ENCODE measurements at regions not wholly inside any gene's neighbourhood (a gene's known extent, or its start where the extent isn't known, plus 50 kb on each side); places are given as distances from the start of the nearest gene placed in this dataset.

DNA sequence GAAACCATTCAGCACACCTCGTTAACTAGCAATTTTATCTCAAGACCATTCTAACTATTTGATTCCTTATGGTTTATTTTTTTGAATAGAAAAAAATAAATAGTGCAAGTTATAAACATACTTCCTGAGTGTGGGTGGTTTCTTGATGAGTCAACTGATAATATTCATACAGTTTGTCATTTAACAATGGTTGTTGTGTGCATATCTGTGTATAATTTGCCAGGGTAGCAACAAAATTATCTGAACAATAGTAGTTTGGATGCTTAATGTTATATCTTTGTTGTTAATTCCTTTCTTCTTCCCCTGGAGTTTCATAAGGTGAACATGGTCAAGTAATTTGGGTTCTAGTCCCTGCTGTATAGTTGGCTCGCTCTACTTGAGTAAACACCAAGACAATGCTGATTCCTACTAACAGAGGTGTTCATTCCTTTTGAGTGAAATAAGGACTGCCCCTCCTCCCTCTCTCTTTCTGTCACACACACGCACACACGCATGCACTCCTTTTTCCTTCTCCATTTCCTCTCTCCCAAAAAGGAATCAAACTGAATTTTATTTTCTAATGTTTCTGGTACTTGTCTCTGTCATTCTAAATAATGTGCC, 938.1 kb upstream of the EPHA7 start:
- TF ChIP-seq ZNF274 (IDR thresholded peaks at IDR 0.05; ENCODE audit: low read depth, low read length) (no peak), YY1 (IDR thresholded peaks at IDR 0.05; ENCODE audit: insufficient read depth, insufficient read length) (no peak), SUZ12 (IDR thresholded peaks at IDR 0.05; ENCODE audit: extremely low read depth, insufficient read depth, insufficient read length) (no peak)
- H3K36me3 ChIP-seq (ENCODE audit: insufficient read depth, insufficient read length, low read length) = no peaks in the 10 kb centered on the region
- no peak overlapping the region for H3K4me3 ChIP-seq (ENCODE audit: insufficient read length, low read depth)
- DNase-seq (ENCODE audit: low read depth, low spot score) = no peak
- no peak overlapping the region for H3K9ac ChIP-seq (ENCODE audit: insufficient read length, low read depth)
- no peaks in the 10 kb centered on the region for H3K4me1 ChIP-seq (ENCODE audit: insufficient read depth, insufficient read length)
- no peaks in the 10 kb centered on the region for H3K9me3 ChIP-seq (ENCODE audit: insufficient read depth, low read length)
- no peaks in the 10 kb centered on the region for H3K27me3 ChIP-seq (ENCODE audit: insufficient read depth, insufficient read length)

DNA sequence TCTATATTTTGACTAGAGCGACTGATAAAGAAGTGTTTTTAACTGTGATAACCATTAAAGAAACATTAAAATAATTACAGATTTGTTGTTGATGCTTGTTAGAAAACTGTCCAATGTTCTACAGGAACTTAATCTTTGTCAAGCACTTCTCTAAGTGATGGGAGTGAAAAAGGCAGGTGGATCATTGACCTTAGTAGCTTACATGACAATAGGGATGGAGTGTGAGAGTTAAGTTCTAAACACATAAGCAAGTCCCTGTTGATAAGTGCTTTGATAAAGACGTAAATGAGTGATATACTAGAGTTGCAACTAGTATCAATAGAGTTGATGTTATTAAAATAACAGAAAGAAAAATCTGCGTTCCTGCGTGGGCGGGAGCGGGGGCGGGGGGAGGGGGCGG, 931.5 kb upstream of the EPHA7 start:
- Histone ChIP-seq H3K4me1 (ENCODE audit: insufficient read depth, insufficient read length) (no peaks in the 10 kb centered on the region), H3K27me3 (ENCODE audit: insufficient read depth, insufficient read length) (no peaks in the 10 kb centered on the region), H3K9ac (ENCODE audit: insufficient read length, low read depth) (no peak overlapping the region), H3K4me3 (ENCODE audit: insufficient read length, low read depth) (no peak overlapping the region), H3K36me3 (ENCODE audit: insufficient read depth, insufficient read length, low read length) (no peaks in the 10 kb centered on the region), H3K9me3 (ENCODE audit: insufficient read depth, low read length) (no peaks in the 10 kb centered on the region)
- no peak for DNase-seq (ENCODE audit: low read depth, low spot score)
- TF ChIP-seq ZNF274 (IDR thresholded peaks at IDR 0.05; ENCODE audit: low read depth, low read length) (no peak), YY1 (IDR thresholded peaks at IDR 0.05; ENCODE audit: insufficient read depth, insufficient read length) (no peak), SUZ12 (IDR thresholded peaks at IDR 0.05; ENCODE audit: extremely low read depth, insufficient read depth, insufficient read length) (no peak)

DNA sequence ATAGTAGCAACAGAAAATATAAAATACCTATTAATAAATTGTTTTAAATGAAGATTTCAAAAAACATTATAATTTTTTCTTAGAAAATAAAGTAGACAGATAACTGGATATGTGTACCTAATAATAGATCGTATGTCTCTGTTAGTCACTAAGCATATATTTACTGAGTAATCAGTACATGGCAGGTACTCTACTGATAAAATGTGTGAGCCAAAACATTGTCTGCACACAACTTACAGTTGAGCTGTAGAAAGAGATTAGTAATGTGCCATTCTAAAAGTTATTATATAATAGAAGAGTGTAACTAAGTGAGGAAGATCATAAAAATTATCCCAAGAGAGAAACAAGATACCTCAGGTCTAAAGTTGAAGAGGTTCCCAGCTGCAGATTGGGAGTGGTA, 929.9 kb upstream of the EPHA7 start:
- H3K9me3 ChIP-seq (ENCODE audit: insufficient read depth, low read length) = no peaks in the 10 kb centered on the region
- H3K36me3 ChIP-seq (ENCODE audit: insufficient read depth, insufficient read length, low read length) = no peaks in the 10 kb centered on the region
- H3K4me3 ChIP-seq (ENCODE audit: insufficient read length, low read depth) = no peak overlapping the region
- H3K4me1 ChIP-seq (ENCODE audit: insufficient read depth, insufficient read length) = no peaks in the 10 kb centered on the region
- DNase-seq (ENCODE audit: low read depth, low spot score) = no peak
- H3K9ac ChIP-seq (ENCODE audit: insufficient read length, low read depth) = no peak overlapping the region
- no peaks in the 10 kb centered on the region for H3K27me3 ChIP-seq (ENCODE audit: insufficient read depth, insufficient read length)
- TF ChIP-seq ZNF274 (IDR thresholded peaks at IDR 0.05; ENCODE audit: low read depth, low read length) (no peak), SUZ12 (IDR thresholded peaks at IDR 0.05; ENCODE audit: extremely low read depth, insufficient read depth, insufficient read length) (no peak), YY1 (IDR thresholded peaks at IDR 0.05; ENCODE audit: insufficient read depth, insufficient read length) (no peak)

DNA sequence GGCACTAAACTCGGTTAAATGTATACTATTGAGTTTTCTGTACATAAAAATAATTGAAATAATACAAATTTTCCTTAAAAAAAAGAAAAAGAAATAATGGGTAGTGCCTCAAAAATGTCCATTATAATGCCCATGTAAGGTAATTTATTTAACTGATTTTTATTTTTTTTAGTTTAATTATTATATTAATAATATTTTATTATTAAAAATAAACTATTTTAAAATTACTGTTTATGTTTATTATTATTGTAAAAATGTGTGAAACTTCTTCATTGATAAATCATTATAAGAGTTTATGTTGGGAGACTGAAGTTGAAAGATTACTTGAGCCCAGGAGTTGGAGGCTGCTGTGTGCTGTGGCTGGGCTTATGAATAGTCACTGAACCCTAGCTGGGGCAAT, 925.5 kb upstream of the EPHA7 start:
- H3K4me3 ChIP-seq (ENCODE audit: insufficient read length, low read depth) = no peak overlapping the region
- TF ChIP-seq SUZ12 (IDR thresholded peaks at IDR 0.05; ENCODE audit: extremely low read depth, insufficient read depth, insufficient read length) (no peak), YY1 (IDR thresholded peaks at IDR 0.05; ENCODE audit: insufficient read depth, insufficient read length) (no peak), ZNF274 (IDR thresholded peaks at IDR 0.05; ENCODE audit: low read depth, low read length) (no peak)

DNA sequence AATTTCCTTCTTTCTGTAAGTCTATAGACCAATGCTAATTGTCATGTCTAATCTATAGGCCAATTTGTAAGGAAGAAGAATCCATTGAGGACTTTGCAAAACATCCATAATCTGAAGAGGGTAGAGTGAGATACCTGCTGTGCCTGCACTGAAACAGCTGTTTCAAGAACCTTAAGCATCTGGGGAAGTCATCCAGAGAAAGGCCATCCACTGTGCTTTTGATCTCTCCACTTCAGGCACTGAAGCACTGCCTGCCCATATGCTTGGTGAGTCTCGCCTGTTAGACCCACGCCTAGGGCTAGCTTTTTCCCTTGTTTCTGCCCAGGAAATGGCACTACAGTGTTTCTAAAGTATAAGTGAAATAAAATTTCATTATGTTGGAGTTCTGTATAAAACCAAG, 921.8 kb upstream of the EPHA7 start:
- Histone ChIP-seq H3K4me1 (ENCODE audit: insufficient read depth, insufficient read length) (no peaks in the 10 kb centered on the region), H3K36me3 (ENCODE audit: insufficient read depth, insufficient read length, low read length) (no peaks in the 10 kb centered on the region), H3K9me3 (ENCODE audit: insufficient read depth, low read length) (no peaks in the 10 kb centered on the region), H3K4me3 (ENCODE audit: insufficient read length, low read depth) (no peak overlapping the region), H3K27me3 (ENCODE audit: insufficient read depth, insufficient read length) (no peaks in the 10 kb centered on the region), H3K9ac (ENCODE audit: insufficient read length, low read depth) (no peak overlapping the region)
- no peak for DNase-seq (ENCODE audit: low read depth, low spot score)
- TF ChIP-seq YY1 (IDR thresholded peaks at IDR 0.05; ENCODE audit: insufficient read depth, insufficient read length) = no peak
- TF ChIP-seq ZNF274 (IDR thresholded peaks at IDR 0.05; ENCODE audit: low read depth, low read length) = no peak
- no peak for TF ChIP-seq SUZ12 (IDR thresholded peaks at IDR 0.05; ENCODE audit: extremely low read depth, insufficient read depth, insufficient read length)

More for the DNA sequence above, 925.5 kb upstream of the EPHA7 start:
- H3K27me3 ChIP-seq (ENCODE audit: insufficient read depth, insufficient read length) = no peaks in the 10 kb centered on the region
- no peak for DNase-seq (ENCODE audit: low read depth, low spot score)
- no peak overlapping the region for H3K9ac ChIP-seq (ENCODE audit: insufficient read length, low read depth)
- no peaks in the 10 kb centered on the region for H3K9me3 ChIP-seq (ENCODE audit: insufficient read depth, low read length)
- H3K4me1 ChIP-seq (ENCODE audit: insufficient read depth, insufficient read length) = no peaks in the 10 kb centered on the region
- no peaks in the 10 kb centered on the region for H3K36me3 ChIP-seq (ENCODE audit: insufficient read depth, insufficient read length, low read length)

DNA sequence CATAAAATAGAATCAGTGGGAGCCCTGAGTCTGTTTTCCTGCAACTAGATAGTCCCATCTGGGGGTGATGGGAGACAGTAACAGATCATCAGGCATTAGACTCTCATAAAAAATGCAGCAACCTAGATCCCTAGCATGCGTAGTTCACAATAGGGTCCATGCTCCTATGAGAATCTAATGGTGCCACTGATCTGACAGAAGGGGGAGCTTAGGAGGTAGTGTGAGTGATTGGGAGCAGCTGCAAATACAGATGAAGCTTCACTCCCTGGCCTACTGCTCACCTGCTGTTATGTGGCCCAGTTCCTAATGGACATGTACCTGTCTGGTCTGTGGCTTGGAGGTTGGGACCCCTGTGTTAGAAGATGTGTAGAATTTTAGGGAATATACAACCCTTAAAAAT, 904.5 kb upstream of the EPHA7 start:
- no peaks in the 10 kb centered on the region for H3K27me3 ChIP-seq (ENCODE audit: insufficient read depth, insufficient read length)
- peak; percentile 6 for DNase-seq (ENCODE audit: low read depth, low spot score)
- TF ChIP-seq SUZ12 (IDR thresholded peaks at IDR 0.05; ENCODE audit: extremely low read depth, insufficient read depth, insufficient read length) = no peak
- no peak for TF ChIP-seq ZNF274 (IDR thresholded peaks at IDR 0.05; ENCODE audit: low read depth, low read length)
- TF ChIP-seq YY1 (IDR thresholded peaks at IDR 0.05; ENCODE audit: insufficient read depth, insufficient read length) = no peak
- no peaks in the 10 kb centered on the region for H3K4me1 ChIP-seq (ENCODE audit: insufficient read depth, insufficient read length)
- no peaks in the 10 kb centered on the region for H3K36me3 ChIP-seq (ENCODE audit: insufficient read depth, insufficient read length, low read length)
- no peak overlapping the region for H3K9ac ChIP-seq (ENCODE audit: insufficient read length, low read depth)
- H3K4me3 ChIP-seq (ENCODE audit: insufficient read length, low read depth) = no peak overlapping the region
- H3K9me3 ChIP-seq (ENCODE audit: insufficient read depth, low read length) = no peaks in the 10 kb centered on the region

DNA sequence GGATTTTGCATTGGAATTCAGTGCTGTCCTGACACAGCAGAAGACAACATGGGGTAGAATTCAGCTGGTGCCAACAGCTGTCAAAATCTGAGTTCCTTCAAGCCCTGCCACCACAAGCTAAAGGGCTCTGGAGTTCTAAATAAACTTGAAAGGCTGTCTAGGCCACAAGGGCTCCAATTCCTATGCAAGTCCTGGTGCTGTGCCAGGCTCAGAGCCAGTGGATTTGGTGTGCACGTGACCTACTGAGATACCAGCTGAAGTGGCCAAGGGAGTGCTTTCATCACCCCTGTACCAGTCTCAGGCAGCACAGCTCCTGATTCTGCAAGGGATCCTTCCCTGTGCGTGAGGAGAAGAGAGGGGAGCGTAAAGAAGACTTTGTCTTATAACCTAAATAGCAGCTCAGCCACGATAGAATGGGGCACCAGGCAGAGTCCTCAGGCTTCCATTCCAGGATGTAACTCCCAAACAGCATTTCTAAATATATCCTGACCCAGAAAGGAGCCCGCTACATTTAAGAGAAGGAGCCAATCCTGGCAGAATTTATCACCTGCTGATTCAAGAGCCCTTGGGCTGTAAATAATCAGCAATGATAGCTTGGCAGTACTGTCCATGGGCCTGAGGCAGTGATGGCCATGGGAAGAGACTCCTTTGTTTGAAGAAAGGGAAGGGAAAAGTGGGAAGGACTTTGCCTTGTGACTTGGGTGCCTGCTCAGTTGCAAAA, 881.2 kb upstream of the EPHA7 start:
- Histone ChIP-seq H3K4me1 (ENCODE audit: insufficient read depth, insufficient read length) (no peaks in the 10 kb centered on the region), H3K27me3 (ENCODE audit: insufficient read depth, insufficient read length) (no peaks in the 10 kb centered on the region), H3K4me3 (ENCODE audit: insufficient read length, low read depth) (no peak overlapping the region), H3K36me3 (ENCODE audit: insufficient read depth, insufficient read length, low read length) (no peaks in the 10 kb centered on the region), H3K9me3 (ENCODE audit: insufficient read depth, low read length) (no peaks in the 10 kb centered on the region), H3K9ac (ENCODE audit: insufficient read length, low read depth) (no peak overlapping the region)
- no peak for TF ChIP-seq SUZ12 (IDR thresholded peaks at IDR 0.05; ENCODE audit: extremely low read depth, insufficient read depth, insufficient read length)
- TF ChIP-seq ZNF274 (IDR thresholded peaks at IDR 0.05; ENCODE audit: low read depth, low read length) = no peak
- TF ChIP-seq YY1 (IDR thresholded peaks at IDR 0.05; ENCODE audit: insufficient read depth, insufficient read length) = no peak
- no peak for DNase-seq (ENCODE audit: low read depth, low spot score)

All from NT2/D1 (cell line).